ENCODE measurements at regions not wholly inside any gene's neighbourhood (a gene's known extent, or its start where the extent isn't known, plus 50 kb on each side); places are given as distances from the start of the nearest gene placed in this dataset.

DNA sequence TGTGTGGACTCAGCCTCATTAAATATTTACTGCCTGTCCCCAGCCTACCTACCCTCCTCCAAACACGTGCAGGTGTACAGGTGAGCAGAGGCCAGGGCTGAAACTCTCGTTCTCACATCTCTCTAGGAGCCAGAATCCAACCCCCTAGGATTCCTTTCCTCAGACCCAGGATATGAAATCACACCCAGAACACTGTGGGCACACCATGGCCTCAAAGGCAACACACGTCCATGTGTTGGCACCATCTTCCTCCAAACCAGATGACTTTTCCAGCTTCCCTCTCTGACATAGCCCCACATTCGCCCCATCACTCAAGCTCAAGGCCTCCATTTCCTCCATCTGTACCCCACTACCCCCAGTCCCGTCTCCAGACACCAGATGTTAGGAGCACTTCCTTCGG is 51.8 kb upstream of the DUSP5 start:
- ATAC-seq (no peak), DNase-seq (ENCODE audit: low read depth, low spot score) (no peak), FAIRE-seq (no peak)
- POLR2A ChIA-PET, result interaction anchor here (0.6 kb wide), 1 partner anchor 40 kb away, joined by 3 read pairs; no protein-coding TSS in a partner anchor
- whole genome bisulfite sequencing (ENCODE audit: insufficient coverage, insufficient replicate concordance, low lambda C conversion rate, missing lambda C conversion rate), result 60% methylated on average over 6 of the region's 6 CpGs
- CTCF ChIA-PET, result interaction anchor here (0.9 kb wide), 1 partner anchor 30 kb away, joined by 3 read pairs; no protein-coding TSS in a partner anchor
- Histone ChIP-seq H3K4me2 (ENCODE audit: control insufficient read depth, insufficient read depth) (no peak overlapping the region), H2AFZ (ENCODE audit: control insufficient read depth, low read depth, low read length) (no peak overlapping the region), H3K9me3 (replicated peaks; ENCODE audit: control insufficient read depth, insufficient read depth, low read length) (no peaks in the 10 kb centered on the region; the same call in 2 of the 3 replicates), H3K27me3 (replicated peaks in 1 of 2; ENCODE audit: control insufficient read depth in 2 of 2, insufficient read depth in 2 of 2, low read length in 1 of 2) (no peaks in the 10 kb centered on the region; a peak in 1 of 4 replicates), H4K20me1 (ENCODE audit: control insufficient read depth, insufficient read depth) (no peaks in the 10 kb centered on the region), H3K4me3 (no peak overlapping the region), H3K4me1 (ENCODE audit: control insufficient read depth, insufficient read depth, low read length) (peaks cover 9% of the 10 kb centered on the region), H3K36me3 (ENCODE audit: control insufficient read depth in 2 of 2, insufficient read depth in 2 of 2, low read length in 1 of 2) (no peaks in the 10 kb centered on the region), H3K9ac (ENCODE audit: control insufficient read depth, insufficient read depth, low read length) (no peak overlapping the region), H3K27ac (ENCODE audit: control insufficient read depth, insufficient read depth) (no peak overlapping the region), H3K79me2 (ENCODE audit: control insufficient read depth, insufficient read depth, low read length) (no peaks in the 10 kb centered on the region)
- intact Hi-C loops (cut with micrococcal nuclease; ENCODE audit: unreplicated experiment) (no loop called here), in situ Hi-C loops (cut with MboI) (no loop called here)
- RAD21 ChIA-PET (ENCODE audit: unreplicated experiment), result interaction anchor here (1.0 to 1.4 kb wide), 2 partner anchors 61 to 139 kb away, joined by 3 to 4 read pairs; no protein-coding TSS in a partner anchor
- SMC1A ChIA-PET (ENCODE audit: uncharacterized antibody, unreplicated experiment), result interaction anchor here (1.1 to 3.3 kb wide), 3 partner anchors 29 to 91 kb away, joined by 3 to 14 read pairs (median 4); no protein-coding TSS in a partner anchor
- TF ChIP-seq STAT1 (conservative IDR thresholded peaks at IDR 0.05) (no peak), SIX5 (IDR thresholded peaks at IDR 0.05; ENCODE audit: low read depth, low read length, severe bottlenecking) (no peak), TAF1 (IDR thresholded peaks at IDR 0.05; ENCODE audit: borderline replicate concordance, low read depth, low read length) (no peak), CBX3 (IDR thresholded peaks at IDR 0.05; ENCODE audit: borderline replicate concordance, low read depth) (no peak), BMI1 (IDR thresholded peaks at IDR 0.05; ENCODE audit: borderline replicate concordance) (no peak), SMC3 (IDR thresholded peaks at IDR 0.05; ENCODE audit: borderline replicate concordance, low read length) (no peak), GABPA (IDR thresholded peaks at IDR 0.05; ENCODE audit: low read depth) (no peak), POU2F2 (IDR thresholded peaks at IDR 0.05; ENCODE audit: borderline replicate concordance, low read depth, low read length) (no peak), HDAC2 (IDR thresholded peaks at IDR 0.05) (no peak), ZNF24 (IDR thresholded peaks at IDR 0.05) (no peak), SUZ12 (IDR thresholded peaks at IDR 0.05; ENCODE audit: unreplicated experiment) (no peak), FOS (IDR thresholded peaks at IDR 0.05; ENCODE audit: borderline replicate concordance, extremely low read depth, insufficient read length) (no peak), MEF2A (IDR thresholded peaks at IDR 0.05; ENCODE audit: insufficient read depth, low read depth, low read length) (no peak)
- TF ChIP-seq, protein P1, sequence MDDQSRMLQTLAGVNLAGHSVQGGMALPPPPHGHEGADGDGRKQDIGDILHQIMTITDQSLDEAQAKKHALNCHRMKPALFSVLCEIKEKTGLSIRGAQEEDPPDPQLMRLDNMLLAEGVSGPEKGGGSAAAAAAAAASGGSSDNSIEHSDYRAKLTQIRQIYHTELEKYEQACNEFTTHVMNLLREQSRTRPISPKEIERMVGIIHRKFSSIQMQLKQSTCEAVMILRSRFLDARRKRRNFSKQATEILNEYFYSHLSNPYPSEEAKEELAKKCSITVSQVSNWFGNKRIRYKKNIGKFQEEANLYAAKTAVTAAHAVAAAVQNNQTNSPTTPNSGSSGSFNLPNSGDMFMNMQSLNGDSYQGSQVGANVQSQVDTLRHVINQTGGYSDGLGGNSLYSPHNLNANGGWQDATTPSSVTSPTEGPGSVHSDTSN (IDR thresholded peaks at IDR 0.05; ENCODE audit: insufficient replicate concordance, low read depth, low read length), result no peak
- TF ChIP-seq, protein P2, sequence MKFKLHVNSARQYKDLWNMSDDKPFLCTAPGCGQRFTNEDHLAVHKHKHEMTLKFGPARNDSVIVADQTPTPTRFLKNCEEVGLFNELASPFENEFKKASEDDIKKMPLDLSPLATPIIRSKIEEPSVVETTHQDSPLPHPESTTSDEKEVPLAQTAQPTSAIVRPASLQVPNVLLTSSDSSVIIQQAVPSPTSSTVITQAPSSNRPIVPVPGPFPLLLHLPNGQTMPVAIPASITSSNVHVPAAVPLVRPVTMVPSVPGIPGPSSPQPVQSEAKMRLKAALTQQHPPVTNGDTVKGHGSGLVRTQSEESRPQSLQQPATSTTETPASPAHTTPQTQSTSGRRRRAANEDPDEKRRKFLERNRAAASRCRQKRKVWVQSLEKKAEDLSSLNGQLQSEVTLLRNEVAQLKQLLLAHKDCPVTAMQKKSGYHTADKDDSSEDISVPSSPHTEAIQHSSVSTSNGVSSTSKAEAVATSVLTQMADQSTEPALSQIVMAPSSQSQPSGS (IDR thresholded peaks at IDR 0.05; ENCODE audit: low read length), result no peak
- BruUV-seq (replicated peaks), result no TSS peak
